Neuron (in vitro differentiated cells): ENCODE measurements at regions not wholly inside any gene's neighbourhood (a gene's known extent, or its start where the extent isn't known, plus 50 kb on each side); places are given as distances from the start of the nearest gene placed in this dataset.

Experiments
- H2AFZ ChIP-seq: one replicate; pipeline ENCODE4 v1.6.1; 2013; ENCODE audit warnings: low read depth, mild to moderate bottlenecking, inconsistent platforms, low read length, moderate library complexity
- H3K27me3 ChIP-seq: one replicate; pipeline ENCODE4 v1.6.1; 2013; ENCODE audit warnings: low read length; ENCODE audit not compliant: insufficient read depth
- H3K36me3 ChIP-seq: one replicate; pipeline ENCODE4 v1.6.1; 2013; ENCODE audit warnings: low read length; ENCODE audit not compliant: insufficient read depth
- H3K4me1 ChIP-seq: one replicate; pipeline ENCODE4 v1.6.1; 2013; ENCODE audit warnings: low read length; ENCODE audit not compliant: insufficient read depth
- H3K4me3 ChIP-seq: 2 replicates; pipeline ENCODE4 v1.5.1; 2013; ENCODE audit warnings: mild to moderate bottlenecking, low read length, moderate library complexity
- H3K9me3 ChIP-seq: one replicate; pipeline ENCODE4 v1.6.1; 2013; ENCODE audit warnings: low read length

- no peaks in the 10 kb centered on the region for H3K4me1 ChIP-seq
- no peaks in the 10 kb centered on the region for H3K36me3 ChIP-seq
- H3K27me3 ChIP-seq: no peaks in the 10 kb centered on the region
- H3K4me3 ChIP-seq: no peak overlapping the region
- no peaks in the 10 kb centered on the region for H3K9me3 ChIP-seq
- H2AFZ ChIP-seq: no peak overlapping the region
These were observed 199.7 kb downstream of the TBXT start for GRCh38 chr6:165967810-165968407.

DNA sequence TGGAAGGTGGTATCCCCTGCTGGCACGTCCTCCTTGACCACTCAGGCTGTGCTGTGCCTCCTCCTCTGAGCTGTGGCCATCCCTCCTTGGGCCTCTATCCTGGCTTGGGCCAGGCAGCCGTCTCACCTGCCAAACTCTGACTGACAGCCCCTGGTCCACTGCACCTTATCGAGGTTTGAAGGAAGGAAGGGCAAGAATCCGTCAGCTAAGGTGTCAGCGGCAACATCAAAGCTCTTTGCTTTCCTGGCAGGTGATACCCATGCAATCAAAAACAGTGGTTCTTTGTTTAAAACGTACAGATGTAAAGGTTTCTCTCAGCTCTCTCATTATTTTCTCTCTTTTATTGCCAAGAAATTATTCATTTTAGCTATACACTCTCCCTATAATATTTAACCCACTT, 203.9 kb downstream of the TBXT start:
- Histone ChIP-seq H3K4me3 (no peak overlapping the region), H3K4me1 (no peaks in the 10 kb centered on the region), H3K9me3 (no peaks in the 10 kb centered on the region), H2AFZ (no peak overlapping the region), H3K36me3 (no peaks in the 10 kb centered on the region), H3K27me3 (no peaks in the 10 kb centered on the region)

GRCh38 chr6:165962366-165962765, 205.3 kb downstream of the TBXT start:
- Histone ChIP-seq H3K9me3 (no peaks in the 10 kb centered on the region), H3K36me3 (no peaks in the 10 kb centered on the region), H3K4me3 (no peak overlapping the region), H3K27me3 (no peaks in the 10 kb centered on the region), H3K4me1 (no peaks in the 10 kb centered on the region), H2AFZ (no peak overlapping the region)

GRCh38 chr6:165961233-165961632, 206.4 kb downstream of the TBXT start:
- H3K4me1 ChIP-seq: no peaks in the 10 kb centered on the region
- H3K4me3 ChIP-seq: no peak overlapping the region
- no peaks in the 10 kb centered on the region for H3K27me3 ChIP-seq
- no peak overlapping the region for H2AFZ ChIP-seq
- no peaks in the 10 kb centered on the region for H3K36me3 ChIP-seq
- H3K9me3 ChIP-seq: no peaks in the 10 kb centered on the region

DNA sequence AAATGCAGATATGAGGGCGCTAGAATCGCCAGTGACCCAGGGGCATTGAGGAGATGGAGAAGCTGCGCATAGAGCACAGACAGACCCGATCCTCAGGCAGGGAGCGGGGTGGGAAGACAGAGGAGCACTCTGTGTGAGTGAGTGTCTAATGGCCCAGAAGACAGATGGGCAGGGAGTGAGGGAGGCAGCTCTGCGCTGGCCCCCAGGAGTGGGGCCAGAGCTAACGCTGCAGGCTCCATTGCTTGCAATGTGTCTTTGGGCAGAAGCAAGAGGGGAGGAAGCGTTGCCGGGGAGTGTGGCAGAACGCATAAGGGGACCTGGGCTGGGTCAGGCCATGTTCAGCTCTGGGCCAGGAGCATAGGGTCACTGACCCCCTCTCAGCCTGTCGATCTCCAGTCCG, 207.0 kb downstream of the TBXT start:
- no peaks in the 10 kb centered on the region for H3K36me3 ChIP-seq
- H3K27me3 ChIP-seq: no peaks in the 10 kb centered on the region

DNA sequence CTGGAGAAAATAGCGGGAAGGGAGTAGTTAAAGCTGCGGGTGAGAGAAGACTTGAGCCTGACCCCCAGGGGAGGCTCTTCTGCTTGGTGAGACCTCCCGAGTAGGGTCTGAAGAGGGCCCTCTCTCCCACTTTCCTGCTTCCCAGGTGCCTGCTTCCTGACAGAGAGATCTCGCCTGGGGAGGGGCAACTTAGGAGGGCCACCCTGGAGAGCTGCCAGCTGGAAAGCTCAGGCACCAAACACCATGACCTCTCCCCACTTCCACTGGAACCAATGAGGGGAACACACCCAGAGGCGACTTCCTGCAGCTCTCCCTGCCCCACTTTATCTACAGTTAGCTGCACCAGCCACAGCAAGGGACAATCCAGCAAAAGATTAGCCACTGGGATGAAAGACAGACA, 208.0 kb downstream of the TBXT start:
- Histone ChIP-seq H2AFZ (no peak overlapping the region), H3K4me1 (no peaks in the 10 kb centered on the region), H3K9me3 (no peaks in the 10 kb centered on the region), H3K27me3 (peaks cover 2% of the 10 kb centered on the region), H3K36me3 (no peaks in the 10 kb centered on the region), H3K4me3 (no peak overlapping the region)

More for the DNA sequence above, 207.0 kb downstream of the TBXT start:
- Histone ChIP-seq H3K9me3 (no peaks in the 10 kb centered on the region), H3K4me3 (no peak overlapping the region), H2AFZ (no peak overlapping the region), H3K4me1 (no peaks in the 10 kb centered on the region)

- no peaks in the 10 kb centered on the region for H3K4me1 ChIP-seq
- H3K4me3 ChIP-seq: no peak overlapping the region
- no peaks in the 10 kb centered on the region for H3K36me3 ChIP-seq
These were observed 210.8 kb downstream of the TBXT start for GRCh38 chr6:165956874-165957273.

DNA sequence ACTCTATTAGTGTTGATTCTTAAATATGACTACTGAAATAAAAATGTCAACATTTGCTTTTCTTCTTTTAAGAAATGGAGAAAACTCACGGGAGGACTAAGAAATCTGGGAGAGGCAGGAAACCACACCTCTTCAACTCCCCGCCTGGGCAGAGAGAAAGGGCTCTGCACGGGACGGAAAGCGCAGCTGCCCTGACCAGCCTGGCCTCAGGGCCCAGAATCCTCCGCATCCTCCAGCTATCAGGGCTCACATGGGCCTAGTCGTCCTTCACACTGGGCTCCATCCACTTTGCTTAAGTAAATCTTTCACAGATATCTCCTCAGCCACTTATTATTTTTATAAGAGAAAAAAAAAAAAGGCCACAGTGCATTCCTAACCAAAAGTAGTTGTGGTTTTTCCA, 215.1 kb downstream of the TBXT start:
- Histone ChIP-seq H3K27me3 (peaks cover 2% of the 10 kb centered on the region), H2AFZ (no peak overlapping the region), H3K4me3 (no peak overlapping the region), H3K4me1 (no peaks in the 10 kb centered on the region), H3K36me3 (no peaks in the 10 kb centered on the region), H3K9me3 (no peaks in the 10 kb centered on the region)

More at GRCh38 chr6:165956874-165957273, 210.8 kb downstream of the TBXT start:
- no peaks in the 10 kb centered on the region for H3K9me3 ChIP-seq
- H2AFZ ChIP-seq: no peak overlapping the region
- H3K27me3 ChIP-seq: peaks cover 2% of the 10 kb centered on the region

GRCh38 chr6:165950316-165950715, 217.3 kb downstream of the TBXT start:
- H3K36me3 ChIP-seq: no peaks in the 10 kb centered on the region
- no peaks in the 10 kb centered on the region for H3K9me3 ChIP-seq
- H3K27me3 ChIP-seq: peaks cover 2% of the 10 kb centered on the region

DNA sequence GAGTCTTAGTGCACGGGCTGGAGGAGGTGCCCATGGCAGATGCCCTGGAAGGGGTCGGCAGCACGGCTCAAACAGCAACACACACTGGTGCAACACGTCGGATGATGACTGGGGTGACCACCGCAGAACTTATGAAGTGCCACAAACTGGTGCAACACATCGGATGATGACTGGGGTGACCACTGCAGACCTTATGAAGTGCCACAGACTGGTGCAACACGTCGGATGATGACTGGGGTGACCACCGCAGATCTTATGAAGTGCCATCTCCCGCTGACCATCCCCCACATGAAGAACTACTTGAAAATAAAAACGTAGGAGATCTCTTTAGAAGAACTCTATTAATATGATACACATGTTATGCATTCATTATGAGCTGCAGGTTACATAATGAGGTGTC, 218.3 kb downstream of the TBXT start:
- H3K4me1 ChIP-seq: no peaks in the 10 kb centered on the region
- no peaks in the 10 kb centered on the region for H3K27me3 ChIP-seq
- no peak overlapping the region for H2AFZ ChIP-seq
- no peaks in the 10 kb centered on the region for H3K9me3 ChIP-seq
- no peak overlapping the region for H3K4me3 ChIP-seq
- H3K36me3 ChIP-seq: no peaks in the 10 kb centered on the region

More at GRCh38 chr6:165950316-165950715, 217.3 kb downstream of the TBXT start:
- no peak overlapping the region for H2AFZ ChIP-seq
- H3K4me3 ChIP-seq: no peak overlapping the region
- H3K4me1 ChIP-seq: no peaks in the 10 kb centered on the region

DNA sequence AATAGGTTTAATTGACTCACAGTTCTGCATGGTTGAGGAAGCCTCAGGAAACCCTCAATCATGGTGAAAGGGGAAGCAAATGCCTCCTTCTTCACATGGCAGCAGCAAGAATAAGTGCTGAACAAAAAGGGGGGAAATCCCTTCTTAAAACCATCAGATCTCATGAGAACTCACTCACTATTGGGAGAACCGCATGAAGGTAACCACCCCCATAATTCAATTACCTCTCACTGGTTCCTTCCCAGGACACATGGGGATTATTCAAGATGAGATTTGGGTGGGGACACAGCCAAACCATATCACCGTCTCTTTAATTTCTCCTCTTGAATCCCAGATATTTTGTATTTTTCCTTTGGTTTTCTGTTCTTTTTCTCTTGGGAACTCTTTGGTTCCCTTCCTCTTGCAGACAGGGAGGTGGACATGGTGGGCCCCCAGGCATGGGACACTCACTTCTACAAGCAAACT, 223.6 kb downstream of the TBXT start:
- no peak overlapping the region for H2AFZ ChIP-seq
- no peak overlapping the region for H3K4me3 ChIP-seq
- H3K36me3 ChIP-seq: no peaks in the 10 kb centered on the region
- no peaks in the 10 kb centered on the region for H3K4me1 ChIP-seq
- H3K27me3 ChIP-seq: no peaks in the 10 kb centered on the region
- no peaks in the 10 kb centered on the region for H3K9me3 ChIP-seq

- Histone ChIP-seq H3K4me3 (no peak overlapping the region), H2AFZ (no peak overlapping the region), H3K27me3 (no peaks in the 10 kb centered on the region), H3K36me3 (no peaks in the 10 kb centered on the region), H3K9me3 (no peaks in the 10 kb centered on the region), H3K4me1 (no peaks in the 10 kb centered on the region)
These were observed 225.9 kb downstream of the TBXT start for GRCh38 chr6:165941786-165942185.

GRCh38 chr6:165941249-165941775, 226.3 kb downstream of the TBXT start:
- no peaks in the 10 kb centered on the region for H3K27me3 ChIP-seq
- H3K36me3 ChIP-seq: no peaks in the 10 kb centered on the region
- H3K9me3 ChIP-seq: no peaks in the 10 kb centered on the region
- no peak overlapping the region for H3K4me3 ChIP-seq
- H3K4me1 ChIP-seq: no peaks in the 10 kb centered on the region
- H2AFZ ChIP-seq: no peak overlapping the region

DNA sequence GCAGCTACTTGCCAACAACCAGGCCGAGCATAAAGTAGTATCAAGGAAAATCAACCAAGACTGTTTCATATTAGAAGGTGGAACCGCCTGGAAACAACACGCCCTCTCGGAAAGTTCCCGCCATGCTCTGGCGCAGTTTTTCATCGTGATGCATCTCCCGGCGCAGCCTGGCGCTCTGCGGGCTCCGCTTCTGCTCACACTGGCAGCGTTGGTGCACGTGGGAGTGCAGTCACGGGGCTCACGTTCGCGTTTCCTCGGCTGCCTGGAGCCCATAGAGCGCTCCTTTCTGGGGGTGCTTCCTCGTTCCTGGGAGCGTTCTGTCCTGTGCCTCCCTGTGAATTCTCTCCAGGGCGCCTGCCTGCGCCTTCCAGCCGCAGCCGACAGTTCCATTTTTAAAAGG, 227.3 kb downstream of the TBXT start:
- no peak overlapping the region for H3K4me3 ChIP-seq
- no peaks in the 10 kb centered on the region for H3K36me3 ChIP-seq
- no peaks in the 10 kb centered on the region for H3K27me3 ChIP-seq
- no peak overlapping the region for H2AFZ ChIP-seq
- no peaks in the 10 kb centered on the region for H3K9me3 ChIP-seq
- H3K4me1 ChIP-seq: no peaks in the 10 kb centered on the region
